ENCODE measurements at regions not wholly inside any gene's neighbourhood (a gene's known extent, or its start where the extent isn't known, plus 50 kb on each side); places are given as distances from the start of the nearest gene placed in this dataset.

GRCh38 chr15:59886441-59886840 lies 117.7 kb upstream of the FOXB1 start:
- TF ChIP-seq CTCF (IDR thresholded peaks at IDR 0.05; ENCODE audit: control insufficient read depth, extremely low read depth, insufficient read depth) = no peak
- no peak overlapping the region for H3K4me3 ChIP-seq (ENCODE audit: low read depth, low read length)
- DNase-seq (ENCODE audit: low read depth) = no peak

- DNase-seq (ENCODE audit: low read depth) = no peak
- no peak for TF ChIP-seq CTCF (IDR thresholded peaks at IDR 0.05; ENCODE audit: control insufficient read depth, extremely low read depth, insufficient read depth)
- H3K4me3 ChIP-seq (ENCODE audit: low read depth, low read length) = no peak overlapping the region
These were observed 118.3 kb upstream of the FOXB1 start for GRCh38 chr15:59885832-59886231.

GRCh38 chr15:59879506-59880265 lies 124.4 kb upstream of the FOXB1 start:
- DNase-seq (ENCODE audit: low read depth) = no peak
- H3K4me3 ChIP-seq (ENCODE audit: low read depth, low read length) = no peak overlapping the region
- TF ChIP-seq CTCF (IDR thresholded peaks at IDR 0.05; ENCODE audit: control insufficient read depth, extremely low read depth, insufficient read depth) = no peak

GRCh38 chr15:59876140-59876539 lies 128.0 kb upstream of the FOXB1 start:
- no peak overlapping the region for H3K4me3 ChIP-seq (ENCODE audit: low read depth, low read length)
- DNase-seq (ENCODE audit: low read depth) = no peak
- TF ChIP-seq CTCF (IDR thresholded peaks at IDR 0.05; ENCODE audit: control insufficient read depth, extremely low read depth, insufficient read depth) = no peak

GRCh38 chr15:59873644-59874272 lies 130.4 kb upstream of the FOXB1 start:
- DNase-seq (ENCODE audit: low read depth) = no peak
- H3K4me3 ChIP-seq (ENCODE audit: low read depth, low read length) = no peak overlapping the region
- no peak for TF ChIP-seq CTCF (IDR thresholded peaks at IDR 0.05; ENCODE audit: control insufficient read depth, extremely low read depth, insufficient read depth)

GRCh38 chr15:59867086-59867855 lies 136.8 kb upstream of the FOXB1 start:
- DNase-seq (ENCODE audit: low read depth) = no peak
- no peak overlapping the region for H3K4me3 ChIP-seq (ENCODE audit: low read depth, low read length)
- TF ChIP-seq CTCF (IDR thresholded peaks at IDR 0.05; ENCODE audit: control insufficient read depth, extremely low read depth, insufficient read depth) = no peak
